ENCODE measurements at regions not wholly inside any gene's neighbourhood (a gene's known extent, or its start where the extent isn't known, plus 50 kb on each side); places are given as distances from the start of the nearest gene placed in this dataset.

GRCh38 chr6:132096996-132097395, 145.8 kb upstream of the CCN2 start:
- Histone ChIP-seq H3K36me3 (no peaks in the 10 kb centered on the region), H3K4me1 (no peaks in the 10 kb centered on the region), H3K27me3 (no peaks in the 10 kb centered on the region), H3K9me3 (peaks cover 0 to 7% of the 10 kb centered on the region in 2 donors), H3K27ac (no peak overlapping the region), H3K4me3 (no peak overlapping the region)
- intact Hi-C loops (cut with DNase I; ENCODE audit: low total_unique reads) = no loop called here
- TF ChIP-seq CTCF (IDR thresholded peaks at IDR 0.05) = no peak
- no peak for TF ChIP-seq POLR2AphosphoS5 (IDR thresholded peaks at IDR 0.05)
- TF ChIP-seq POLR2A (IDR thresholded peaks at IDR 0.05) = no peak
- DNase-seq (ENCODE audit: low spot score in 2 of 2) = no peak

- Histone ChIP-seq H3K4me1 (no peaks in the 10 kb centered on the region), H3K9me3 (peaks cover 0 to 9% of the 10 kb centered on the region in 2 donors), H3K36me3 (no peaks in the 10 kb centered on the region), H3K27ac (peak overlapping the region in 1 of 2 donors; percentile 30), H3K27me3 (no peaks in the 10 kb centered on the region), H3K4me3 (no peak overlapping the region)
- intact Hi-C loops (cut with DNase I; ENCODE audit: low total_unique reads) = no loop called here
- TF ChIP-seq POLR2A (IDR thresholded peaks at IDR 0.05) (no peak), CTCF (IDR thresholded peaks at IDR 0.05) (no peak), POLR2AphosphoS5 (IDR thresholded peaks at IDR 0.05) (no peak)
- DNase-seq (ENCODE audit: low spot score in 2 of 2) = no peak
These were observed 145.1 kb upstream of the CCN2 start for GRCh38 chr6:132096245-132096644.

- H3K27ac ChIP-seq = no peak overlapping the region
- no peak for TF ChIP-seq CTCF (IDR thresholded peaks at IDR 0.05)
- H3K9me3 ChIP-seq = peaks cover 0 to 9% of the 10 kb centered on the region in 2 donors
- no peaks in the 10 kb centered on the region for H3K4me1 ChIP-seq
- H3K4me3 ChIP-seq = no peak overlapping the region
- no peak for DNase-seq (ENCODE audit: low spot score in 2 of 2)
- H3K36me3 ChIP-seq = no peaks in the 10 kb centered on the region
- no peaks in the 10 kb centered on the region for H3K27me3 ChIP-seq
- intact Hi-C loops (cut with DNase I; ENCODE audit: low total_unique reads) = no loop called here
These were observed 138.0 kb upstream of the CCN2 start for GRCh38 chr6:132089173-132089572.

- H3K27me3 ChIP-seq = no peaks in the 10 kb centered on the region
- H3K4me1 ChIP-seq = no peaks in the 10 kb centered on the region
- no peak overlapping the region for H3K4me3 ChIP-seq
- no peak overlapping the region for H3K27ac ChIP-seq
- peaks cover 0 to 9% of the 10 kb centered on the region in 2 donors for H3K9me3 ChIP-seq
- no peaks in the 10 kb centered on the region for H3K36me3 ChIP-seq
- DNase-seq (ENCODE audit: low spot score in 2 of 2) = no peak
- intact Hi-C loops (cut with DNase I; ENCODE audit: low total_unique reads) = no loop called here
- TF ChIP-seq CTCF (IDR thresholded peaks at IDR 0.05) = no peak
- no peak for TF ChIP-seq POLR2AphosphoS5 (IDR thresholded peaks at IDR 0.05)
- no peak for TF ChIP-seq POLR2A (IDR thresholded peaks at IDR 0.05)
These were observed 137.0 kb upstream of the CCN2 start for GRCh38 chr6:132088150-132088549.

GRCh38 chr6:132087391-132087790, 136.2 kb upstream of the CCN2 start:
- H3K9me3 ChIP-seq = peaks cover 0 to 5% of the 10 kb centered on the region in 2 donors
- no peaks in the 10 kb centered on the region for H3K27me3 ChIP-seq
- DNase-seq (ENCODE audit: low spot score in 2 of 2) = no peak
- TF ChIP-seq CTCF (IDR thresholded peaks at IDR 0.05) (no peak), POLR2A (IDR thresholded peaks at IDR 0.05) (no peak), POLR2AphosphoS5 (IDR thresholded peaks at IDR 0.05) (no peak)
- intact Hi-C loops (cut with DNase I; ENCODE audit: low total_unique reads) = no loop called here
- H3K36me3 ChIP-seq = no peaks in the 10 kb centered on the region
- H3K4me3 ChIP-seq = no peak overlapping the region
- no peaks in the 10 kb centered on the region for H3K4me1 ChIP-seq
- no peak overlapping the region for H3K27ac ChIP-seq
